ENCODE measurements at regions not wholly inside any gene's neighbourhood (a gene's known extent, or its start where the extent isn't known, plus 50 kb on each side); places are given as distances from the start of the nearest gene placed in this dataset.

GRCh38 chr1:29829448-29830344 lies 593.4 kb downstream of the PTPRU start:
- Histone ChIP-seq H3K4me3 (ENCODE audit: low read length in 2 of 2) (no peak overlapping the region), H3K27ac (ENCODE audit: low read depth in 2 of 2, low read length in 2 of 2) (no peak overlapping the region), H3K27me3 (ENCODE audit: control insufficient read depth in 2 of 2, insufficient read depth in 2 of 2, low read length in 2 of 2) (peaks cover 0 to 5% of the 10 kb centered on the region in 2 donors), H3K9ac (ENCODE audit: low read depth in 1 of 2, low read length in 2 of 2) (no peak overlapping the region), H3K36me3 (ENCODE audit: control insufficient read depth in 2 of 2, insufficient read depth in 2 of 2, low read length in 2 of 2) (no peaks in the 10 kb centered on the region), H3K9me3 (ENCODE audit: control insufficient read depth in 2 of 2, low read length in 2 of 2) (no peaks in the 10 kb centered on the region), H3K4me1 (ENCODE audit: control insufficient read depth in 2 of 2, insufficient read depth in 2 of 2, low read length in 2 of 2) (no peaks in the 10 kb centered on the region)

DNA sequence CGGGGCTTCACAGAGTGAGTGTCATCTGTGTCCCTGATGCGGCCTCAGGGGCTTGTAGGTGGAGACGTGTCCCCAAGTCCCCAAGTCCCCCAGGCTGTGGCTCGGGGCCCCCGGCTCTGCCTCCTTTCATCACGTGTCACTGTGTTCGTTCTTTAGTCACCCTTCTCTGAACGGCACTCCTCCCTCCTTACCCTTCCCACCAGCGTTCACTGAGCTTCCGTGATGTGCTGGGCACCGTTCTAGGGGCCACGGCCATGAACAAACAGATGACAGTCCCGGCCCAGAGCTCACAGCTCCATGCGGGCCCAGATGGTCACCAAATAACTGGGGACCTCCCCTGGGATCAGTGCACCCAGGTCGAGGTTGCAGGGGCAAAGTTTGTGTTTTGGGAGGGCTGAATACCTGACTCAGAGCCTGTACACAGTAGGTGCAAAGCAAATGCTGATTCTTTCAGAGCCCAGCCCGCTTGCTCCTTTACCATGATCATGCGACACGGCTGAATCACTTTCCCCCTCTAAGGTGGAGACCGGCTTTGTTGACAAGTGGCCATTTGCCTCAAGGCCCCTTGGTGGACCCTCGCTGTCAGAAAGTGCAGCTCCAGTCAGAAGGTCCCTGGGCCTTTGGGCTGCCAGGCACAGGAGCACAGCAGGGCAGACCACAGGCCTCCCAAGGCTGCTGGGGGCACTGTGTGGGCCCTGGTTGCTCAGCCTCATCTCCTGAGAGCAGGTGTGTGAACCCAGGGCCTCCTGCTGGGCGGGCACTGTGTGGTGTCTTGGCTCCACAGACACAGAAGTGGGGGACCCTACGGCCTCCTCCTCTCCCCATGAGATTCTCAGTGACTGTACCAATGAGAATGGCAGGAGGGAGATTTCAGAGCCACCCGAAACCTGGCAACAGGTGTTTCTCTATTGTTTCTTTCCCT lies 592.5 kb downstream of the PTPRU start:
- peaks cover 0 to 5% of the 10 kb centered on the region in 2 donors for H3K27me3 ChIP-seq (ENCODE audit: control insufficient read depth in 2 of 2, insufficient read depth in 2 of 2, low read length in 2 of 2)
- H3K9ac ChIP-seq (ENCODE audit: low read depth in 1 of 2, low read length in 2 of 2): no peak overlapping the region
- no peaks in the 10 kb centered on the region for H3K9me3 ChIP-seq (ENCODE audit: control insufficient read depth in 2 of 2, low read length in 2 of 2)
- H3K4me3 ChIP-seq (ENCODE audit: low read length in 2 of 2): no peak overlapping the region
- H3K4me1 ChIP-seq (ENCODE audit: control insufficient read depth in 2 of 2, insufficient read depth in 2 of 2, low read length in 2 of 2): no peaks in the 10 kb centered on the region
- H3K27ac ChIP-seq (ENCODE audit: low read depth in 2 of 2, low read length in 2 of 2): no peak overlapping the region
- no peaks in the 10 kb centered on the region for H3K36me3 ChIP-seq (ENCODE audit: control insufficient read depth in 2 of 2, insufficient read depth in 2 of 2, low read length in 2 of 2)

GRCh38 chr1:29827801-29828525 lies 591.6 kb downstream of the PTPRU start:
- H3K4me3 ChIP-seq (ENCODE audit: low read length in 2 of 2): no peak overlapping the region
- no peaks in the 10 kb centered on the region for H3K4me1 ChIP-seq (ENCODE audit: control insufficient read depth in 2 of 2, insufficient read depth in 2 of 2, low read length in 2 of 2)
- H3K9ac ChIP-seq (ENCODE audit: low read depth in 1 of 2, low read length in 2 of 2): no peak overlapping the region
- peaks cover 0 to 7% of the 10 kb centered on the region in 2 donors for H3K27me3 ChIP-seq (ENCODE audit: control insufficient read depth in 2 of 2, insufficient read depth in 2 of 2, low read length in 2 of 2)
- H3K9me3 ChIP-seq (ENCODE audit: control insufficient read depth in 2 of 2, low read length in 2 of 2): no peaks in the 10 kb centered on the region
- H3K27ac ChIP-seq (ENCODE audit: low read depth in 2 of 2, low read length in 2 of 2): no peak overlapping the region
- no peaks in the 10 kb centered on the region for H3K36me3 ChIP-seq (ENCODE audit: control insufficient read depth in 2 of 2, insufficient read depth in 2 of 2, low read length in 2 of 2)

- peaks cover 0 to 7% of the 10 kb centered on the region in 2 donors for H3K27me3 ChIP-seq (ENCODE audit: control insufficient read depth in 2 of 2, insufficient read depth in 2 of 2, low read length in 2 of 2)
- H3K4me3 ChIP-seq (ENCODE audit: low read length in 2 of 2): no peak overlapping the region
These were observed 591.0 kb downstream of the PTPRU start for GRCh38 chr1:29827237-29827750.

GRCh38 chr1:29826646-29827045 lies 590.3 kb downstream of the PTPRU start:
- Histone ChIP-seq H3K27ac (ENCODE audit: low read depth in 2 of 2, low read length in 2 of 2) (no peak overlapping the region), H3K9me3 (ENCODE audit: control insufficient read depth in 2 of 2, low read length in 2 of 2) (no peaks in the 10 kb centered on the region), H3K27me3 (ENCODE audit: control insufficient read depth in 2 of 2, insufficient read depth in 2 of 2, low read length in 2 of 2) (peaks cover 0 to 7% of the 10 kb centered on the region in 2 donors), H3K9ac (ENCODE audit: low read depth in 1 of 2, low read length in 2 of 2) (no peak overlapping the region), H3K36me3 (ENCODE audit: control insufficient read depth in 2 of 2, insufficient read depth in 2 of 2, low read length in 2 of 2) (no peaks in the 10 kb centered on the region), H3K4me1 (ENCODE audit: control insufficient read depth in 2 of 2, insufficient read depth in 2 of 2, low read length in 2 of 2) (no peaks in the 10 kb centered on the region), H3K4me3 (ENCODE audit: low read length in 2 of 2) (no peak overlapping the region)

More at GRCh38 chr1:29827237-29827750, 591.0 kb downstream of the PTPRU start:
- Histone ChIP-seq H3K9ac (ENCODE audit: low read depth in 1 of 2, low read length in 2 of 2) (no peak overlapping the region), H3K9me3 (ENCODE audit: control insufficient read depth in 2 of 2, low read length in 2 of 2) (no peaks in the 10 kb centered on the region), H3K36me3 (ENCODE audit: control insufficient read depth in 2 of 2, insufficient read depth in 2 of 2, low read length in 2 of 2) (no peaks in the 10 kb centered on the region), H3K27ac (ENCODE audit: low read depth in 2 of 2, low read length in 2 of 2) (no peak overlapping the region), H3K4me1 (ENCODE audit: control insufficient read depth in 2 of 2, insufficient read depth in 2 of 2, low read length in 2 of 2) (no peaks in the 10 kb centered on the region)

DNA sequence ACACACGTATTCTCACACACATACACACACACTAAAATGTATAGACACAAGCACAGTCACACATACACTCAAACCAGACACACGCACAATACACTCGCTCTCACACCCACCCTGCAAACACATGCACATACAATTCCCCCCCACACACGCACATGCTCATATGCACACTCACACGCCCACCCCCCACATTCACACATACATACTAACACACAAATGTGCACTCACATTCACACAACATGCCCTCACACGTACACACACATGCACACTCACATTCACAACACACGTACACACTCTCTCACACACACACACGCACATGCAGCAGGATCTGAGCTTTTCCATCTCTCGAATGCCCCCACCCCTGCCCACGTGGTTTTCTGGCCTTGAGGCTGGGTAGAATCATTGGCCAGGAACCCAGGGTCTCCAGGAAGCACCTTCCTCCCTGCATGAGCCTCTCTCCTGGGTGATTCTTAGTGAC lies 589.7 kb downstream of the PTPRU start:
- Histone ChIP-seq H3K9ac (ENCODE audit: low read depth in 1 of 2, low read length in 2 of 2) (no peak overlapping the region), H3K27ac (ENCODE audit: low read depth in 2 of 2, low read length in 2 of 2) (no peak overlapping the region), H3K4me1 (ENCODE audit: control insufficient read depth in 2 of 2, insufficient read depth in 2 of 2, low read length in 2 of 2) (no peaks in the 10 kb centered on the region), H3K36me3 (ENCODE audit: control insufficient read depth in 2 of 2, insufficient read depth in 2 of 2, low read length in 2 of 2) (no peaks in the 10 kb centered on the region), H3K9me3 (ENCODE audit: control insufficient read depth in 2 of 2, low read length in 2 of 2) (no peaks in the 10 kb centered on the region), H3K27me3 (ENCODE audit: control insufficient read depth in 2 of 2, insufficient read depth in 2 of 2, low read length in 2 of 2) (peaks cover 0 to 7% of the 10 kb centered on the region in 2 donors), H3K4me3 (ENCODE audit: low read length in 2 of 2) (no peak overlapping the region)

DNA sequence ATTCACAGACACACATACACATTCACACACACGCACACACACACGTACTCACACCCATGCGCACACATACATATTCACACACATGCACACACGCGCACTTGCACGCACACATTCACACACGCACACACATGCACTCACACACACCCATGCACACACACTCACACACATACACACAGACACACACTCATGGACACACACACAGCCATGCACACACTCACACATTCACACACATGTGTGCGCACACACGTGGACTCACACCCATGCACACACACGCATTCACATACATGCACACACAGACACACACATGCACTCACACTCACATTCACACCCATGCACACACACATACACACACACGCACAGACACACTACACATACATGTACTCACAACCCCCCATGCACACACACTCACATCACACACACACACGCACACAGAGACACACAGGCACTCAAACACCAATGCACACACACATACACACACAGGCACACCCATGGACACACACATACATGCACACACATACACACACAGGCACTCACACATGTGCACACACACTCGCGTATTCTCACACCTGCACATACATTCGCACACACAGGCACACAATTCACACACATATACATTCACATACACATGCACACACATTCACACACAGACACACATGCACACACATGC lies 589.1 kb downstream of the PTPRU start:
- Histone ChIP-seq H3K27ac (ENCODE audit: low read depth in 2 of 2, low read length in 2 of 2) (no peak overlapping the region), H3K9ac (ENCODE audit: low read depth in 1 of 2, low read length in 2 of 2) (no peak overlapping the region), H3K9me3 (ENCODE audit: control insufficient read depth in 2 of 2, low read length in 2 of 2) (no peaks in the 10 kb centered on the region), H3K36me3 (ENCODE audit: control insufficient read depth in 2 of 2, insufficient read depth in 2 of 2, low read length in 2 of 2) (no peaks in the 10 kb centered on the region), H3K4me3 (ENCODE audit: low read length in 2 of 2) (no peak overlapping the region), H3K27me3 (ENCODE audit: control insufficient read depth in 2 of 2, insufficient read depth in 2 of 2, low read length in 2 of 2) (peaks cover 0 to 9% of the 10 kb centered on the region in 2 donors), H3K4me1 (ENCODE audit: control insufficient read depth in 2 of 2, insufficient read depth in 2 of 2, low read length in 2 of 2) (no peaks in the 10 kb centered on the region)

- H3K4me1 ChIP-seq (ENCODE audit: control insufficient read depth in 2 of 2, insufficient read depth in 2 of 2, low read length in 2 of 2): no peaks in the 10 kb centered on the region
- H3K4me3 ChIP-seq (ENCODE audit: low read length in 2 of 2): no peak overlapping the region
- H3K36me3 ChIP-seq (ENCODE audit: control insufficient read depth in 2 of 2, insufficient read depth in 2 of 2, low read length in 2 of 2): no peaks in the 10 kb centered on the region
- no peaks in the 10 kb centered on the region for H3K9me3 ChIP-seq (ENCODE audit: control insufficient read depth in 2 of 2, low read length in 2 of 2)
- H3K9ac ChIP-seq (ENCODE audit: low read depth in 1 of 2, low read length in 2 of 2): no peak overlapping the region
- H3K27ac ChIP-seq (ENCODE audit: low read depth in 2 of 2, low read length in 2 of 2): no peak overlapping the region
- peaks cover 0 to 15% of the 10 kb centered on the region in 2 donors for H3K27me3 ChIP-seq (ENCODE audit: control insufficient read depth in 2 of 2, insufficient read depth in 2 of 2, low read length in 2 of 2)
These were observed 588.4 kb downstream of the PTPRU start for GRCh38 chr1:29824511-29825273.

GRCh38 chr1:29824025-29824424 lies 587.7 kb downstream of the PTPRU start:
- H3K9me3 ChIP-seq (ENCODE audit: control insufficient read depth in 2 of 2, low read length in 2 of 2): no peaks in the 10 kb centered on the region
- no peak overlapping the region for H3K9ac ChIP-seq (ENCODE audit: low read depth in 1 of 2, low read length in 2 of 2)
- H3K27ac ChIP-seq (ENCODE audit: low read depth in 2 of 2, low read length in 2 of 2): no peak overlapping the region
- H3K4me3 ChIP-seq (ENCODE audit: low read length in 2 of 2): no peak overlapping the region
- H3K4me1 ChIP-seq (ENCODE audit: control insufficient read depth in 2 of 2, insufficient read depth in 2 of 2, low read length in 2 of 2): no peaks in the 10 kb centered on the region
- H3K36me3 ChIP-seq (ENCODE audit: control insufficient read depth in 2 of 2, insufficient read depth in 2 of 2, low read length in 2 of 2): no peaks in the 10 kb centered on the region
- peaks cover 0 to 10% of the 10 kb centered on the region in 2 donors for H3K27me3 ChIP-seq (ENCODE audit: control insufficient read depth in 2 of 2, insufficient read depth in 2 of 2, low read length in 2 of 2)

Measured in mucosa of rectum (tissue), 2 donors.